IMR-90 (cell line): ENCODE measurements at regions not wholly inside any gene's neighbourhood (a gene's known extent, or its start where the extent isn't known, plus 50 kb on each side); places are given as distances from the start of the nearest gene placed in this dataset.

Experiments
- ATAC-seq: fragments of 200-7000 bp; cut with Tn5 transposase; 2 replicates; pipeline ENCODE4 v1.9.1; 2020; ENCODE audit warnings: low read depth, mild to moderate bottlenecking, moderate library complexity
- BruUV-seq: library from RNA; stranded (reverse); fragments of 400-500 nt; replicated peaks from 2 replicates; lab custom pipeline; 2021; lab: Mats Ljungman, UMichigan
- CTCF ChIA-PET: fragments of 300-600 bp; formaldehyde crosslinking; extraction: SDS; loops from one replicate; lab custom pipeline; 2021; ENCODE audit warnings: antibody characterized with exemption; lab: Yijun Ruan, JAX
- POLR2A ChIA-PET: fragments of 300-600 bp; sonication (Branson Sonifier 250); formaldehyde crosslinking; loops from one replicate; lab custom pipeline; 2022; ENCODE audit warnings: antibody characterized with exemption; ENCODE audit not compliant: unreplicated experiment; lab: Charles Lee
- DNase-seq: peaks from one replicate; pipeline ENCODE4 v3.0.0; 2013
- H2AFZ ChIP-seq: replicated peaks from 2 replicates; pipeline ENCODE3; 2013; ENCODE audit warnings: low read length, mild to moderate bottlenecking; ENCODE audit not compliant: poor library complexity
- H2AK5ac ChIP-seq: 2 replicates; pipeline ENCODE4 v1.6.1; 2013; ENCODE audit warnings: low read depth, low read length, inconsistent platforms
- H2AK9ac ChIP-seq: replicated peaks from 2 replicates; pipeline ENCODE3; 2013; ENCODE audit warnings: mild to moderate bottlenecking, low read depth, low read length, moderate library complexity; ENCODE audit not compliant: poor library complexity
- H2BK120ac ChIP-seq: 2 replicates; pipeline ENCODE4 v1.6.1; 2013; ENCODE audit warnings: low read depth, low read length, inconsistent platforms
- H2BK15ac ChIP-seq: 3 replicates; pipeline ENCODE4 v1.6.1; 2013; ENCODE audit warnings: low read depth, low read length, inconsistent platforms
- H2BK20ac ChIP-seq: 2 replicates; pipeline ENCODE4 v1.6.1; 2013; ENCODE audit warnings: low read depth, mild to moderate bottlenecking, inconsistent platforms, low read length, moderate library complexity
- H2BK5ac ChIP-seq: 2 replicates; pipeline ENCODE4 v1.6.1; 2013; ENCODE audit warnings: mild to moderate bottlenecking, low read depth, low read length, inconsistent platforms; ENCODE audit not compliant: poor library complexity, severe bottlenecking
- H3K14ac ChIP-seq: replicated peaks from 2 replicates; pipeline ENCODE4 v1.6.1; 2013; ENCODE audit warnings: low read depth, low read length, inconsistent platforms
- H3K18ac ChIP-seq: 2 replicates; pipeline ENCODE4 v1.6.1; 2013; ENCODE audit warnings: low read depth, low read length, control low read depth
- H3K23ac ChIP-seq: 2 replicates; pipeline ENCODE4 v1.6.1; 2013; ENCODE audit warnings: low read depth, low read length, inconsistent platforms
- H3K27ac ChIP-seq: 2 replicates; pipeline ENCODE4 v1.5.1; 2013; ENCODE audit warnings: mild to moderate bottlenecking, control low read depth, low read length; ENCODE audit not compliant: insufficient read depth
- H3K27me3 ChIP-seq: 2 replicates; pipeline ENCODE4 v1.6.1; 2013; ENCODE audit warnings: low read length; ENCODE audit not compliant: control insufficient read depth, insufficient read depth
- H3K36me3 ChIP-seq: 2 replicates; pipeline ENCODE4 v1.6.1; 2013; ENCODE audit warnings: low read length, mixed read lengths; ENCODE audit not compliant: control insufficient read depth, insufficient read depth
- H3K4ac ChIP-seq: 2 replicates; pipeline ENCODE4 v1.6.1; 2013; ENCODE audit warnings: low read depth, low read length, inconsistent platforms
- H3K4me1 ChIP-seq: 2 replicates; pipeline ENCODE4 v1.6.1; 2013; ENCODE audit warnings: low read length, mixed read lengths; ENCODE audit not compliant: control insufficient read depth, insufficient read depth
- H3K4me2 ChIP-seq: 2 replicates; pipeline ENCODE4 v1.6.1; 2013; ENCODE audit warnings: low read depth, mild to moderate bottlenecking, control low read depth, low read length, moderate library complexity
- H3K4me3 ChIP-seq: 2 replicates; pipeline ENCODE4 v1.5.1; 2013; ENCODE audit warnings: low read depth, mild to moderate bottlenecking, control low read depth, low read length, moderate library complexity; ENCODE audit not compliant: insufficient read depth
- H3K56ac ChIP-seq: 2 replicates; pipeline ENCODE4 v1.6.1; 2013; ENCODE audit warnings: low read length, inconsistent platforms; ENCODE audit not compliant: insufficient read depth; ENCODE audit errors: extremely low read depth
- H3K79me1 ChIP-seq, 2 experiments: 2 replicates each; pipeline ENCODE4 v1.6.1; 2013; ENCODE audit warnings: low read length in 2 of 2, inconsistent platforms in 1 of 2, low read depth in 1 of 2
- H3K9ac ChIP-seq: 2 replicates; pipeline ENCODE4 v1.6.1; 2013; ENCODE audit warnings: low read depth, low read length, control low read depth
- H3K9me1 ChIP-seq: 2 replicates; pipeline ENCODE4 v1.6.1; 2013; ENCODE audit warnings: low read length, inconsistent platforms; ENCODE audit not compliant: insufficient read depth
- H3K9me3 ChIP-seq: 2 replicates; pipeline ENCODE4 v1.6.1; 2013; ENCODE audit warnings: low read length; ENCODE audit not compliant: control insufficient read depth, insufficient read depth
- H4K20me1 ChIP-seq: 2 replicates; pipeline ENCODE4 v1.6.1; 2013; ENCODE audit warnings: low read length, inconsistent platforms; ENCODE audit not compliant: insufficient read depth
- H4K5ac ChIP-seq: 2 replicates; pipeline ENCODE4 v1.6.1; 2013; ENCODE audit warnings: mild to moderate bottlenecking, low read depth, low read length, control low read depth
- H4K8ac ChIP-seq, 2 experiments: 2 replicates each; pipeline ENCODE4 v1.6.1; 2013; ENCODE audit warnings: low read depth in 2 of 2, low read length in 2 of 2, control low read depth in 1 of 2, inconsistent platforms in 1 of 2
- H4K91ac ChIP-seq: 2 replicates; pipeline ENCODE4 v1.6.1; 2013; ENCODE audit warnings: low read depth, low read length, inconsistent platforms; ENCODE audit not compliant: insufficient read depth
- BHLHE40 ChIP-seq: fragments of 150-350 bp; IDR thresholded peaks from 2 replicates; pipeline ENCODE4 v1.6.1; 2016; ENCODE audit warnings: mild to moderate bottlenecking, low read depth, low read length
- MAFK ChIP-seq: IDR thresholded peaks from 2 replicates; pipeline ENCODE4 v1.6.1; 2012; ENCODE audit warnings: low read depth, low read length, improper control_type of control experiment
- MAZ ChIP-seq: IDR thresholded peaks from 2 replicates; pipeline ENCODE4 v1.6.1; 2012; ENCODE audit warnings: low read depth, mild to moderate bottlenecking, low read length, improper control_type of control experiment, moderate library complexity, borderline replicate concordance
- MXI1 ChIP-seq: IDR thresholded peaks from 2 replicates; pipeline ENCODE4 v1.6.1; 2012; ENCODE audit warnings: low read depth, mild to moderate bottlenecking, low read length, moderate library complexity, borderline replicate concordance
- NFE2L2 ChIP-seq: fragments of 150-350 bp; IDR thresholded peaks from 2 replicates; pipeline ENCODE4 v1.6.1; 2016; ENCODE audit warnings: low read depth, mild to moderate bottlenecking, low read length
- POLR2A ChIP-seq: IDR thresholded peaks from 2 replicates; pipeline ENCODE4 v1.6.1; 2012; ENCODE audit warnings: mild to moderate bottlenecking, low read depth, low read length
- RCOR1 ChIP-seq: IDR thresholded peaks from 2 replicates; pipeline ENCODE4 v1.6.1; 2012; ENCODE audit warnings: mild to moderate bottlenecking, low read length, improper control_type of control experiment; ENCODE audit not compliant: insufficient replicate concordance
- RFX5 ChIP-seq: IDR thresholded peaks from 2 replicates; pipeline ENCODE4 v1.8.0; 2012; ENCODE audit warnings: low read depth, mild to moderate bottlenecking, low read length, moderate library complexity
- WGBS, 2 experiments: methylation state at CpG; one replicate each; pipeline versions ENCODE4 v1.1.5 to v1.1.7; 2013; ENCODE audit warnings: missing lambda C conversion rate in 2 of 2; ENCODE audit not compliant: insufficient read length in 1 of 2; ENCODE audit errors: extremely low coverage in 2 of 2; 5-methylcytosine and 5-hydroxymethylcytosine counted together
- dilution Hi-C: fragments of 300-500 bp; cut with HindIII; formaldehyde crosslinking; loops from one replicate; pipeline ENCODE4 v1.14.3; 2018; ENCODE audit warnings: low sequenced_read_pairs; ENCODE audit not compliant: unreplicated experiment
- in situ Hi-C: fragments of 300-500 bp; cut with MboI; formaldehyde crosslinking; loops from 3 replicates; pipeline ENCODE4 v1.14.3; 2019; ENCODE audit warnings: low sequenced_read_pairs, inconsistent platforms, mixed read lengths
- intact Hi-C: fragments of 100-400 bp; cut with micrococcal nuclease; formaldehyde crosslinking; loops from 2 replicates; pipeline ENCODE4 v1.10.0; 2022
- TF ChIP-seq, protein P1 (sequence below): conservative IDR thresholded peaks from 2 replicates; pipeline ENCODE4 v1.5.1; 2012; ENCODE audit warnings: mild to moderate bottlenecking, low read depth, low read length, improper control_type of control experiment

- in situ Hi-C loops (no loop called here), intact Hi-C loops (no loop called here), dilution Hi-C loops (no loop called here)
- no peak overlapping the region for H3K27ac ChIP-seq
- H3K9ac ChIP-seq: no peak overlapping the region
- H2BK15ac ChIP-seq: no peak overlapping the region
- no peaks in the 10 kb centered on the region for H3K27me3 ChIP-seq
- no peak overlapping the region for H3K56ac ChIP-seq
- H3K4me3 ChIP-seq: no peak overlapping the region
- H4K8ac ChIP-seq: no peak overlapping the region
- ChIA-PET CTCF (no interaction called here), POLR2A (no interaction called here)
- no peaks in the 10 kb centered on the region for H3K9me3 ChIP-seq
- WGBS, 2 experiments: 54% methylated on average over 2 of the region's 5 CpGs; no CpG with 5 or more reads in 1 of the 2 experiments
- no peak overlapping the region for H2BK5ac ChIP-seq
- no peaks in the 10 kb centered on the region for H3K4me1 ChIP-seq
- H4K91ac ChIP-seq: no peak overlapping the region
- H4K20me1 ChIP-seq: no peaks in the 10 kb centered on the region
- DNase-seq (no peak), ATAC-seq (no peak)
- H3K23ac ChIP-seq: no peak overlapping the region
- H3K79me1 ChIP-seq: no peaks in the 10 kb centered on the region
- H4K5ac ChIP-seq: no peak overlapping the region
- H3K4ac ChIP-seq: no peak overlapping the region
- BruUV-seq: no TSS peak
- H3K14ac ChIP-seq: no peak overlapping the region
- H3K9me1 ChIP-seq: no peaks in the 10 kb centered on the region
- no peak overlapping the region for H2BK120ac ChIP-seq
- H2AFZ ChIP-seq: no peak overlapping the region
- TF ChIP-seq RCOR1: no peak
- no peak for TF ChIP-seq MAZ
- TF ChIP-seq RFX5: no peak
- no peak for TF ChIP-seq BHLHE40
- no peak for TF ChIP-seq MAFK
- no peak for TF ChIP-seq NFE2L2
- TF ChIP-seq, protein P1, sequence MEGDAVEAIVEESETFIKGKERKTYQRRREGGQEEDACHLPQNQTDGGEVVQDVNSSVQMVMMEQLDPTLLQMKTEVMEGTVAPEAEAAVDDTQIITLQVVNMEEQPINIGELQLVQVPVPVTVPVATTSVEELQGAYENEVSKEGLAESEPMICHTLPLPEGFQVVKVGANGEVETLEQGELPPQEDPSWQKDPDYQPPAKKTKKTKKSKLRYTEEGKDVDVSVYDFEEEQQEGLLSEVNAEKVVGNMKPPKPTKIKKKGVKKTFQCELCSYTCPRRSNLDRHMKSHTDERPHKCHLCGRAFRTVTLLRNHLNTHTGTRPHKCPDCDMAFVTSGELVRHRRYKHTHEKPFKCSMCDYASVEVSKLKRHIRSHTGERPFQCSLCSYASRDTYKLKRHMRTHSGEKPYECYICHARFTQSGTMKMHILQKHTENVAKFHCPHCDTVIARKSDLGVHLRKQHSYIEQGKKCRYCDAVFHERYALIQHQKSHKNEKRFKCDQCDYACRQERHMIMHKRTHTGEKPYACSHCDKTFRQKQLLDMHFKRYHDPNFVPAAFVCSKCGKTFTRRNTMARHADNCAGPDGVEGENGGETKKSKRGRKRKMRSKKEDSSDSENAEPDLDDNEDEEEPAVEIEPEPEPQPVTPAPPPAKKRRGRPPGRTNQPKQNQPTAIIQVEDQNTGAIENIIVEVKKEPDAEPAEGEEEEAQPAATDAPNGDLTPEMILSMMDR: no peak
- TF ChIP-seq POLR2A: no peak
- TF ChIP-seq MXI1: no peak
- no peak overlapping the region for H2AK9ac ChIP-seq
- no peak overlapping the region for H2BK20ac ChIP-seq
- H3K36me3 ChIP-seq: no peaks in the 10 kb centered on the region
- no peak overlapping the region for H3K18ac ChIP-seq
- H3K4me2 ChIP-seq: no peak overlapping the region
- no peak overlapping the region for H2AK5ac ChIP-seq
Measured at GRCh38 chr1:37107153-37107907, 73.0 kb upstream of the GRIK3 start.
